ENCODE measurements at regions not wholly inside any gene's neighbourhood (a gene's known extent, or its start where the extent isn't known, plus 50 kb on each side); places are given as distances from the start of the nearest gene placed in this dataset.

GRCh38 chr12:60394665-60395064 is 798.8 kb downstream of the SLC16A7 start:
- H3K36me3 ChIP-seq (ENCODE audit: low read depth), result no peaks in the 10 kb centered on the region
- peaks cover 2% of the 10 kb centered on the region; the same call in 1 of the 2 replicates for H3K9me3 ChIP-seq (ENCODE audit: insufficient read depth, low read depth)
- POLR2A ChIA-PET (ENCODE audit: unreplicated experiment), result no interaction called here
- no peaks in the 10 kb centered on the region for H4K20me1 ChIP-seq (ENCODE audit: insufficient read depth)
- BruUV-seq (replicated peaks), result no TSS peak
- CTCF ChIA-PET, result no interaction called here
- no peaks in the 10 kb centered on the region for H3F3A ChIP-seq (ENCODE audit: insufficient read depth, low read depth)
- no peak overlapping the region for H2AFZ ChIP-seq
- no peak overlapping the region for H3K4me3 ChIP-seq
- H3K9me2 ChIP-seq (ENCODE audit: insufficient read depth), result no peaks in the 10 kb centered on the region
- H3K4me2 ChIP-seq, result no peak overlapping the region
- intact Hi-C loops (cut with micrococcal nuclease; ENCODE audit: unreplicated experiment), result no loop called here
- no peak for TF ChIP-seq EZH2 (IDR thresholded peaks at IDR 0.05; ENCODE audit: low read depth)
- TF ChIP-seq, protein P1, sequence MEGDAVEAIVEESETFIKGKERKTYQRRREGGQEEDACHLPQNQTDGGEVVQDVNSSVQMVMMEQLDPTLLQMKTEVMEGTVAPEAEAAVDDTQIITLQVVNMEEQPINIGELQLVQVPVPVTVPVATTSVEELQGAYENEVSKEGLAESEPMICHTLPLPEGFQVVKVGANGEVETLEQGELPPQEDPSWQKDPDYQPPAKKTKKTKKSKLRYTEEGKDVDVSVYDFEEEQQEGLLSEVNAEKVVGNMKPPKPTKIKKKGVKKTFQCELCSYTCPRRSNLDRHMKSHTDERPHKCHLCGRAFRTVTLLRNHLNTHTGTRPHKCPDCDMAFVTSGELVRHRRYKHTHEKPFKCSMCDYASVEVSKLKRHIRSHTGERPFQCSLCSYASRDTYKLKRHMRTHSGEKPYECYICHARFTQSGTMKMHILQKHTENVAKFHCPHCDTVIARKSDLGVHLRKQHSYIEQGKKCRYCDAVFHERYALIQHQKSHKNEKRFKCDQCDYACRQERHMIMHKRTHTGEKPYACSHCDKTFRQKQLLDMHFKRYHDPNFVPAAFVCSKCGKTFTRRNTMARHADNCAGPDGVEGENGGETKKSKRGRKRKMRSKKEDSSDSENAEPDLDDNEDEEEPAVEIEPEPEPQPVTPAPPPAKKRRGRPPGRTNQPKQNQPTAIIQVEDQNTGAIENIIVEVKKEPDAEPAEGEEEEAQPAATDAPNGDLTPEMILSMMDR (conservative IDR thresholded peaks at IDR 0.05), result no peak
- H3K27me3 ChIP-seq (ENCODE audit: insufficient read depth, low read depth), result no peaks in the 10 kb centered on the region
- no peaks in the 10 kb centered on the region for H3K79me2 ChIP-seq (ENCODE audit: low read depth)
- H3K27ac ChIP-seq, result no peak overlapping the region
- DNase-seq, result no peak
- no peaks in the 10 kb centered on the region for H3K4me1 ChIP-seq (replicated peaks; ENCODE audit: insufficient read depth)

GRCh38 chr12:60398547-60398946 is 802.7 kb downstream of the SLC16A7 start:
- H3K27me3 ChIP-seq (ENCODE audit: insufficient read depth, low read depth), result no peaks in the 10 kb centered on the region
- ChIA-PET CTCF (no interaction called here), POLR2A (ENCODE audit: unreplicated experiment) (no interaction called here)
- no peak overlapping the region for H3K27ac ChIP-seq
- no peak overlapping the region for H3K4me2 ChIP-seq
- no TSS peak for BruUV-seq (replicated peaks)
- no peak for DNase-seq
- H3K9me2 ChIP-seq (ENCODE audit: insufficient read depth), result no peaks in the 10 kb centered on the region; the same call in 1 of the 2 replicates
- no peaks in the 10 kb centered on the region for H3K4me1 ChIP-seq (replicated peaks; ENCODE audit: insufficient read depth)
- TF ChIP-seq EZH2 (IDR thresholded peaks at IDR 0.05; ENCODE audit: low read depth), result no peak
- TF ChIP-seq, protein P1 (conservative IDR thresholded peaks at IDR 0.05), result no peak
- peaks cover 2% of the 10 kb centered on the region; the same call in 1 of the 2 replicates for H3K9me3 ChIP-seq (ENCODE audit: insufficient read depth, low read depth)
- H3K36me3 ChIP-seq (ENCODE audit: low read depth), result no peaks in the 10 kb centered on the region
- H3F3A ChIP-seq (ENCODE audit: insufficient read depth, low read depth), result no peaks in the 10 kb centered on the region
- no peaks in the 10 kb centered on the region for H3K79me2 ChIP-seq (ENCODE audit: low read depth)
- intact Hi-C loops (cut with micrococcal nuclease; ENCODE audit: unreplicated experiment), result no loop called here
- no peak overlapping the region for H2AFZ ChIP-seq
- H4K20me1 ChIP-seq (ENCODE audit: insufficient read depth), result no peaks in the 10 kb centered on the region
- no peak overlapping the region for H3K4me3 ChIP-seq

DNA sequence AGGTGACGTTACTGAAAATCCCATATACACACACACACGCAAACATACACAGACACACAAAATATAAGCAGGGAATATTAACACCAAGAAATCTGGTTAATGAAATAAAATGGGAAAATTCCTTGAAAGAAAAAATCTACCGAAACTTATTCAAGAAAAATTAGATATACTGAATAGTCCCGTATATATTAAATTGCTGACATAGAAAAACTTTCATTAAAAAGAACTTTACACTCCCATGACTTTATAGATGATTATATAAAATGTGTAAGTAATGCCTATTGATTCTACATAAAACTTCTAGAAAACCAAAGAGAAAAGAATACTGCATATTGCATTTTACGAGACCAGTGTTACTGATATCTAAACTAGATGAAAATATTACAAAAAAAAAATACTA is 803.2 kb downstream of the SLC16A7 start:
- Histone ChIP-seq H2AFZ (no peak overlapping the region), H3K4me2 (no peak overlapping the region), H3K79me2 (ENCODE audit: low read depth) (no peaks in the 10 kb centered on the region), H3K4me3 (no peak overlapping the region), H3K9me2 (ENCODE audit: insufficient read depth) (no peaks in the 10 kb centered on the region; the same call in 1 of the 2 replicates), H3F3A (ENCODE audit: insufficient read depth, low read depth) (no peaks in the 10 kb centered on the region), H4K20me1 (ENCODE audit: insufficient read depth) (no peaks in the 10 kb centered on the region), H3K27ac (no peak overlapping the region), H3K9me3 (ENCODE audit: insufficient read depth, low read depth) (peaks cover 2% of the 10 kb centered on the region; the same call in 1 of the 2 replicates), H3K27me3 (ENCODE audit: insufficient read depth, low read depth) (no peaks in the 10 kb centered on the region), H3K36me3 (ENCODE audit: low read depth) (no peaks in the 10 kb centered on the region), H3K4me1 (replicated peaks; ENCODE audit: insufficient read depth) (no peaks in the 10 kb centered on the region)
- DNase-seq, result no peak
- intact Hi-C loops (cut with micrococcal nuclease; ENCODE audit: unreplicated experiment), result no loop called here
- BruUV-seq (replicated peaks), result no TSS peak
- TF ChIP-seq, protein P1 (conservative IDR thresholded peaks at IDR 0.05), result no peak
- ChIA-PET POLR2A (ENCODE audit: unreplicated experiment) (no interaction called here), CTCF (no interaction called here)
